ENCODE measurements at regions not wholly inside any gene's neighbourhood (a gene's known extent, or its start where the extent isn't known, plus 50 kb on each side); places are given as distances from the start of the nearest gene placed in this dataset.

DNA sequence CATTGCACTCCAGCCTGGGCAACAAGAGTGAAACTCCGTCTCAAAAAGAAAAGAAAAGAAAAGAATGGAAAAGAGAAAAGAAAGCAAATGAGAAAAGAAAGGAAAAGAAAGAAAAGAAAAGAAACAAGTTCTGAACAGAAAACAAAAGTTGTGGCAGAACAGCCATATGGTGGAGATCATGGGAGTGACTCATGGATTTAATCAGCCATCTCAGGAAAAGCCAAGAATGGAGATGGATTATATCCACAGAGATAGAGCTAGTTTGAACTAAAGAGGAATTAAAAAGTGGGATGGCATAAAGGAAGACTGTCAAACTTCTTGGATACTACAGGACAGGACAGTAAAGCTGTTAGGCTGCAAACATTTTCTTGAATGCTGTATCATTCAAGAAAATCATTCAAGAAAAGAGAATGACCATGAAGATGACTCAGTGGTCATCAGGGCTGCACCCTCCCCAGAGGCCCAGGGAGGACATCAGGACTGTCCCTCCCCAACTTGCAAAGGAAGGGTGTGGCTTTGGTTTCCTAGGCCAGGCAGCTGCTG is 120.6 kb downstream of the USP22 start:
- TF ChIP-seq EP300 (IDR thresholded peaks at IDR 0.05) (no peak), RCOR1 (IDR thresholded peaks at IDR 0.05; ENCODE audit: low read depth, low read length) (no peak), CHD4 (IDR thresholded peaks at IDR 0.05; ENCODE audit: borderline replicate concordance) (no peak), HDAC2 (IDR thresholded peaks at IDR 0.05) (no peak), POLR2A (IDR thresholded peaks at IDR 0.05; ENCODE audit: low read length) (no peak), RAD21 (conservative IDR thresholded peaks at IDR 0.05 in 1 of 2, IDR thresholded peaks at IDR 0.05 in 1 of 2) (no peak)
- TF ChIP-seq, protein P1, sequence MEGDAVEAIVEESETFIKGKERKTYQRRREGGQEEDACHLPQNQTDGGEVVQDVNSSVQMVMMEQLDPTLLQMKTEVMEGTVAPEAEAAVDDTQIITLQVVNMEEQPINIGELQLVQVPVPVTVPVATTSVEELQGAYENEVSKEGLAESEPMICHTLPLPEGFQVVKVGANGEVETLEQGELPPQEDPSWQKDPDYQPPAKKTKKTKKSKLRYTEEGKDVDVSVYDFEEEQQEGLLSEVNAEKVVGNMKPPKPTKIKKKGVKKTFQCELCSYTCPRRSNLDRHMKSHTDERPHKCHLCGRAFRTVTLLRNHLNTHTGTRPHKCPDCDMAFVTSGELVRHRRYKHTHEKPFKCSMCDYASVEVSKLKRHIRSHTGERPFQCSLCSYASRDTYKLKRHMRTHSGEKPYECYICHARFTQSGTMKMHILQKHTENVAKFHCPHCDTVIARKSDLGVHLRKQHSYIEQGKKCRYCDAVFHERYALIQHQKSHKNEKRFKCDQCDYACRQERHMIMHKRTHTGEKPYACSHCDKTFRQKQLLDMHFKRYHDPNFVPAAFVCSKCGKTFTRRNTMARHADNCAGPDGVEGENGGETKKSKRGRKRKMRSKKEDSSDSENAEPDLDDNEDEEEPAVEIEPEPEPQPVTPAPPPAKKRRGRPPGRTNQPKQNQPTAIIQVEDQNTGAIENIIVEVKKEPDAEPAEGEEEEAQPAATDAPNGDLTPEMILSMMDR (IDR thresholded peaks at IDR 0.05): no peak
- TF ChIP-seq, protein P2, sequence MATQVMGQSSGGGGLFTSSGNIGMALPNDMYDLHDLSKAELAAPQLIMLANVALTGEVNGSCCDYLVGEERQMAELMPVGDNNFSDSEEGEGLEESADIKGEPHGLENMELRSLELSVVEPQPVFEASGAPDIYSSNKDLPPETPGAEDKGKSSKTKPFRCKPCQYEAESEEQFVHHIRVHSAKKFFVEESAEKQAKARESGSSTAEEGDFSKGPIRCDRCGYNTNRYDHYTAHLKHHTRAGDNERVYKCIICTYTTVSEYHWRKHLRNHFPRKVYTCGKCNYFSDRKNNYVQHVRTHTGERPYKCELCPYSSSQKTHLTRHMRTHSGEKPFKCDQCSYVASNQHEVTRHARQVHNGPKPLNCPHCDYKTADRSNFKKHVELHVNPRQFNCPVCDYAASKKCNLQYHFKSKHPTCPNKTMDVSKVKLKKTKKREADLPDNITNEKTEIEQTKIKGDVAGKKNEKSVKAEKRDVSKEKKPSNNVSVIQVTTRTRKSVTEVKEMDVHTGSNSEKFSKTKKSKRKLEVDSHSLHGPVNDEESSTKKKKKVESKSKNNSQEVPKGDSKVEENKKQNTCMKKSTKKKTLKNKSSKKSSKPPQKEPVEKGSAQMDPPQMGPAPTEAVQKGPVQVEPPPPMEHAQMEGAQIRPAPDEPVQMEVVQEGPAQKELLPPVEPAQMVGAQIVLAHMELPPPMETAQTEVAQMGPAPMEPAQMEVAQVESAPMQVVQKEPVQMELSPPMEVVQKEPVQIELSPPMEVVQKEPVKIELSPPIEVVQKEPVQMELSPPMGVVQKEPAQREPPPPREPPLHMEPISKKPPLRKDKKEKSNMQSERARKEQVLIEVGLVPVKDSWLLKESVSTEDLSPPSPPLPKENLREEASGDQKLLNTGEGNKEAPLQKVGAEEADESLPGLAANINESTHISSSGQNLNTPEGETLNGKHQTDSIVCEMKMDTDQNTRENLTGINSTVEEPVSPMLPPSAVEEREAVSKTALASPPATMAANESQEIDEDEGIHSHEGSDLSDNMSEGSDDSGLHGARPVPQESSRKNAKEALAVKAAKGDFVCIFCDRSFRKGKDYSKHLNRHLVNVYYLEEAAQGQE (IDR thresholded peaks at IDR 0.05): no peak
- TF ChIP-seq, protein P3, sequence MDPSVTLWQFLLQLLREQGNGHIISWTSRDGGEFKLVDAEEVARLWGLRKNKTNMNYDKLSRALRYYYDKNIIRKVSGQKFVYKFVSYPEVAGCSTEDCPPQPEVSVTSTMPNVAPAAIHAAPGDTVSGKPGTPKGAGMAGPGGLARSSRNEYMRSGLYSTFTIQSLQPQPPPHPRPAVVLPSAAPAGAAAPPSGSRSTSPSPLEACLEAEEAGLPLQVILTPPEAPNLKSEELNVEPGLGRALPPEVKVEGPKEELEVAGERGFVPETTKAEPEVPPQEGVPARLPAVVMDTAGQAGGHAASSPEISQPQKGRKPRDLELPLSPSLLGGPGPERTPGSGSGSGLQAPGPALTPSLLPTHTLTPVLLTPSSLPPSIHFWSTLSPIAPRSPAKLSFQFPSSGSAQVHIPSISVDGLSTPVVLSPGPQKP (IDR thresholded peaks at IDR 0.05; ENCODE audit: low read depth, low read length): no peak
- TF ChIP-seq, protein P4, sequence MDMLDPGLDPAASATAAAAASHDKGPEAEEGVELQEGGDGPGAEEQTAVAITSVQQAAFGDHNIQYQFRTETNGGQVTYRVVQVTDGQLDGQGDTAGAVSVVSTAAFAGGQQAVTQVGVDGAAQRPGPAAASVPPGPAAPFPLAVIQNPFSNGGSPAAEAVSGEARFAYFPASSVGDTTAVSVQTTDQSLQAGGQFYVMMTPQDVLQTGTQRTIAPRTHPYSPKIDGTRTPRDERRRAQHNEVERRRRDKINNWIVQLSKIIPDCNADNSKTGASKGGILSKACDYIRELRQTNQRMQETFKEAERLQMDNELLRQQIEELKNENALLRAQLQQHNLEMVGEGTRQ (IDR thresholded peaks at IDR 0.05): no peak

Data from A549 (cell line).